ENCODE measurements at regions not wholly inside any gene's neighbourhood (a gene's known extent, or its start where the extent isn't known, plus 50 kb on each side); places are given as distances from the start of the nearest gene placed in this dataset.

DNA sequence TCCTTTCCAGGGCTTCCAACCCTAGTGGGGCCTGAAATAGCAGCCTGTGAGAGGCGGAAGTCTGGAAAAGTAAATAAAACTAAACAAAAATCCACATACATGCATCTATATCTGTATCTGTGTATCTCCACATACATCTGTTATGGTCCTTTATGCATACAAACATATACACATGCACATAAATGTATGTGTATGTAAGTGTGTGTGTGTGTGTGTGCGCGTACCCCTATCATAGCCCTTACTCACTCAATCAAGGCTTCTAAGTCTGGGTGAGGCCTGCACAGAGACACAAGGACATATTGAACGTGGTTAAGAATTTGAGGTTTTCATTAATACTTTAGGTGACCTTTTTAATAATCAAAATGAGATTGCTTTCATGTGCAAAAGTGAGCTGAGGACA is 98.9 kb upstream of the CYRIA start:
- Histone ChIP-seq H3K4me3 (ENCODE audit: control insufficient read depth in 1 of 2, extremely low read depth in 1 of 2, low read length in 1 of 2) (no peak overlapping the region), H3K27ac (ENCODE audit: low read length) (no peak overlapping the region), H3K36me3 (ENCODE audit: control insufficient read depth in 2 of 2, extremely low read depth in 1 of 2, insufficient read depth in 1 of 2, low read length in 1 of 2) (no peaks in the 10 kb centered on the region), H3K4me1 (ENCODE audit: control insufficient read depth in 1 of 2, extremely low read depth in 1 of 2, insufficient read depth in 2 of 2, low read length in 2 of 2) (no peaks in the 10 kb centered on the region), H3K27me3 (replicated peaks in 1 of 2; ENCODE audit: control insufficient read depth in 2 of 2, extremely low read depth in 1 of 2, insufficient read depth in 2 of 2, low read length in 1 of 2) (no peaks in the 10 kb centered on the region), H3K9me3 (no peaks in the 10 kb centered on the region)
- no CpG with 5 or more reads among the region's 4 CpGs for WGBS (ENCODE audit: insufficient coverage)
- Mint-ChIP-seq H3K9me3 (peaks cover 0 to 4% (median 0%) of the 10 kb centered on the region in 3 donors), H3K27ac (no peak overlapping the region), H3K4me1 (no peaks in the 10 kb centered on the region), H3K36me3 (no peaks in the 10 kb centered on the region), H3K27me3 (peaks cover 0 to 12% of the 10 kb centered on the region in 2 donors), H3K4me3 (no peak overlapping the region)
- no peak for ATAC-seq (replicated peaks in 1 of 4)
- no peak for DNase-seq
- ChIA-PET CTCF (interaction anchor here in 1 of 2 donors (1.0 kb wide), 1 partner anchor 9 kb away, joined by 4 read pairs; no protein-coding TSS in a partner anchor), POLR2A (no interaction called here)

DNA sequence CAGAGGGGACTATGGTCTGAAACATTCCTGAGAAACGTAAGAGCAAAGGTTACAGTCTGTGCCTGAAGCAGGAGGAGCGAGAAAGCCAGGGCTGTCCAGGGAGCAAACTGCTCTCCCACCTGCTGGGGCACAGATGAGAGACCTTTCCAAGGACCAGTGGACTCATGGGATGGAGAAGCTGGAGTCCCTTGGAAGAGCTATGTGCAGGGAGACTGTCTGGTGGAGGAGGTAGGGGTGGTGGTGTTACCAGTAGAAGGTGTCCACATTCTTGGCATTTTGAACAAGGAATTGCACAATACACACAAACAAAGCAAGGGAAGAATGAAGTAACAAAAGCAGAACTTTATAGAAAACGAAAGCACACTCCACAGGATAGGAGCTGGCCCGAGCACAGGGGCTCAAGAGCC is 97.9 kb upstream of the CYRIA start:
- Mint-ChIP-seq H3K27ac (no peak overlapping the region), H3K36me3 (no peaks in the 10 kb centered on the region), H3K4me1 (no peaks in the 10 kb centered on the region), H3K9me3 (peaks cover 0 to 4% (median 0%) of the 10 kb centered on the region in 3 donors), H3K4me3 (no peak overlapping the region), H3K27me3 (peaks cover 0 to 8% of the 10 kb centered on the region in 2 donors)
- Histone ChIP-seq H3K9me3 (no peaks in the 10 kb centered on the region), H3K27me3 (replicated peaks in 1 of 2; ENCODE audit: control insufficient read depth in 2 of 2, extremely low read depth in 1 of 2, insufficient read depth in 2 of 2, low read length in 1 of 2) (no peaks in the 10 kb centered on the region), H3K27ac (ENCODE audit: low read length) (no peak overlapping the region), H3K36me3 (ENCODE audit: control insufficient read depth in 2 of 2, extremely low read depth in 1 of 2, insufficient read depth in 1 of 2, low read length in 1 of 2) (no peaks in the 10 kb centered on the region), H3K4me1 (ENCODE audit: control insufficient read depth in 1 of 2, extremely low read depth in 1 of 2, insufficient read depth in 2 of 2, low read length in 2 of 2) (no peaks in the 10 kb centered on the region), H3K4me3 (ENCODE audit: control insufficient read depth in 1 of 2, extremely low read depth in 1 of 2, low read length in 1 of 2) (no peak overlapping the region)
- CTCF ChIA-PET, result no interaction called here
- no peak for ATAC-seq (replicated peaks in 1 of 4)
- POLR2A ChIA-PET, result no interaction called here
- WGBS (ENCODE audit: insufficient coverage), result 81% methylated on average over 2 of the region's 4 CpGs
- DNase-seq, result no peak

- Mint-ChIP-seq H3K36me3 (no peaks in the 10 kb centered on the region), H3K27me3 (peaks cover 0 to 8% of the 10 kb centered on the region in 2 donors), H3K4me1 (no peaks in the 10 kb centered on the region), H3K27ac (no peak overlapping the region), H3K4me3 (no peak overlapping the region), H3K9me3 (peaks cover 0 to 4% (median 0%) of the 10 kb centered on the region in 3 donors)
- Histone ChIP-seq H3K27ac (ENCODE audit: low read length) (no peak overlapping the region), H3K9me3 (no peaks in the 10 kb centered on the region), H3K4me3 (ENCODE audit: control insufficient read depth in 1 of 2, extremely low read depth in 1 of 2, low read length in 1 of 2) (no peak overlapping the region), H3K27me3 (replicated peaks in 1 of 2; ENCODE audit: control insufficient read depth in 2 of 2, extremely low read depth in 1 of 2, insufficient read depth in 2 of 2, low read length in 1 of 2) (no peaks in the 10 kb centered on the region), H3K4me1 (ENCODE audit: control insufficient read depth in 1 of 2, extremely low read depth in 1 of 2, insufficient read depth in 2 of 2, low read length in 2 of 2) (no peaks in the 10 kb centered on the region), H3K36me3 (ENCODE audit: control insufficient read depth in 2 of 2, extremely low read depth in 1 of 2, insufficient read depth in 1 of 2, low read length in 1 of 2) (no peaks in the 10 kb centered on the region)
- CTCF ChIA-PET, result no interaction called here
- DNase-seq (no peak), ATAC-seq (replicated peaks in 1 of 4) (no peak)
- WGBS (ENCODE audit: insufficient coverage), result no CpG with 5 or more reads among the region's 2 CpGs
- POLR2A ChIA-PET, result no interaction called here
These were observed 97.4 kb upstream of the CYRIA start for GRCh38 chr2:16763056-16763455.

DNA sequence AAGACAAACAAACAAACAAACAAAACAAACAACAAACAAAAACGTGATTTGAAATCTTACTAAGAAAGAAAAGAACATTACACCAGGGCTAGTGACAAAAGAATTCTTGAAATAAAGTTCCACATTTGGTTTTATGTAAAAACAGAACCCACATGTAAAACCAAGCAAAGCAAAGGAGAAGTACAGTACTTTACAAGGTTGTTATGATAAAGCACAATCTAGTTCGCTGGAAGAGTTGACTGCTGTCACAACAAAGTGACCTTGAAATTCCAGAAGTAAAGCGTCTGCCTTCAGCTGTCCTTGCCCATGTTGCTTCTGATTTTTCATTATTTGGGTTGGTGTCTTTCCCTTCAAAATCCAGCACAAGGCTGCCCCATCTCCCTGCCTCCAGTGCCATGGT is 94.8 kb upstream of the CYRIA start:
- Mint-ChIP-seq H3K4me1 (no peaks in the 10 kb centered on the region), H3K9me3 (no peaks in the 10 kb centered on the region), H3K4me3 (no peak overlapping the region), H3K36me3 (no peaks in the 10 kb centered on the region), H3K27ac (no peak overlapping the region), H3K27me3 (peaks cover 4 to 8% of the 10 kb centered on the region in 2 donors)
- POLR2A ChIA-PET, result no interaction called here
- Histone ChIP-seq H3K27me3 (replicated peaks in 1 of 2; ENCODE audit: control insufficient read depth in 2 of 2, extremely low read depth in 1 of 2, insufficient read depth in 2 of 2, low read length in 1 of 2) (peaks cover 0 to 2% of the 10 kb centered on the region in 2 experiments), H3K36me3 (ENCODE audit: control insufficient read depth in 2 of 2, extremely low read depth in 1 of 2, insufficient read depth in 1 of 2, low read length in 1 of 2) (no peaks in the 10 kb centered on the region), H3K27ac (ENCODE audit: low read length) (no peak overlapping the region), H3K4me1 (ENCODE audit: control insufficient read depth in 1 of 2, extremely low read depth in 1 of 2, insufficient read depth in 2 of 2, low read length in 2 of 2) (no peaks in the 10 kb centered on the region), H3K4me3 (ENCODE audit: control insufficient read depth in 1 of 2, extremely low read depth in 1 of 2, low read length in 1 of 2) (no peak overlapping the region), H3K9me3 (no peaks in the 10 kb centered on the region)
- ATAC-seq (replicated peaks in 1 of 4) (no peak), DNase-seq (no peak)
- CTCF ChIA-PET, result no interaction called here
- WGBS (ENCODE audit: insufficient coverage), result 80% methylated on average over 2 of the region's 3 CpGs

- 44% methylated on average over 16 of the region's 21 CpGs for WGBS (ENCODE audit: insufficient coverage)
- peak; percentile 7 to 74 (median 41) for DNase-seq
- POLR2A ChIA-PET, result no interaction called here
These were observed 91.4 kb upstream of the CYRIA start for GRCh38 chr2:16756831-16757644.

DNA sequence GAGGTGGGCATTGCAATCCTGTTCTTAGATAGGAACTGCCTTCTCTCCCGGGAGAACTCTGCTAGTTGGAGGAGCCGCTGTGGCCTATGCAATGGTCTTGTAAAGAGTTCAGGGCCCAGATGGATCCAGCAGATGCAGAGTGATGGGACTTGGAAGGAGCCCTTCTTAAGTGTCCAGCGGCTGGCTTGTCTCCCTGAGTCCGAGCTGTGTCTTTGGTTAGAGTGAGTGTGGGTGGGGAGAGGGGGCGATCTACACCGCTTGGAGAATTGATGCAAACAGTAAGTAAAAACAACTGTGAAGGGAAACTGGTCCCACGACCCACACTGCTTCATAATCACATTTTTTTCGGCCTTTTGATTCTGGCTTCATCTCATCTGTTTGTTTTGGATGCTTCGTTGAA is 89.8 kb upstream of the CYRIA start:
- Mint-ChIP-seq H3K9me3 (no peaks in the 10 kb centered on the region), H3K4me3 (no peak overlapping the region), H3K27me3 (peaks cover 0 to 4% of the 10 kb centered on the region in 2 donors), H3K4me1 (no peaks in the 10 kb centered on the region), H3K36me3 (no peaks in the 10 kb centered on the region), H3K27ac (no peak overlapping the region)
- POLR2A ChIA-PET, result no interaction called here
- Histone ChIP-seq H3K27ac (ENCODE audit: low read length) (no peak overlapping the region), H3K36me3 (ENCODE audit: control insufficient read depth in 2 of 2, extremely low read depth in 1 of 2, insufficient read depth in 1 of 2, low read length in 1 of 2) (no peaks in the 10 kb centered on the region), H3K4me3 (ENCODE audit: control insufficient read depth in 1 of 2, extremely low read depth in 1 of 2, low read length in 1 of 2) (no peak overlapping the region), H3K4me1 (ENCODE audit: control insufficient read depth in 1 of 2, extremely low read depth in 1 of 2, insufficient read depth in 2 of 2, low read length in 2 of 2) (no peaks in the 10 kb centered on the region), H3K9me3 (no peaks in the 10 kb centered on the region), H3K27me3 (replicated peaks in 1 of 2; ENCODE audit: control insufficient read depth in 2 of 2, extremely low read depth in 1 of 2, insufficient read depth in 2 of 2, low read length in 1 of 2) (peaks cover 0 to 4% of the 10 kb centered on the region in 2 experiments)
- 90% methylated on average over 5 of the region's 9 CpGs for WGBS (ENCODE audit: insufficient coverage)
- CTCF ChIA-PET, result interaction anchor here (1.1 to 2.0 kb wide), 4 partner anchors 9 to 1118 kb away, joined by 3 to 7 read pairs (median 4); no protein-coding TSS in a partner anchor
- DNase-seq, result no peak
- no peak for ATAC-seq (replicated peaks in 1 of 4)

More at GRCh38 chr2:16756831-16757644, 91.4 kb upstream of the CYRIA start:
- Mint-ChIP-seq H3K27ac (no peak overlapping the region), H3K27me3 (peaks cover 4 to 8% of the 10 kb centered on the region in 2 donors), H3K4me1 (no peaks in the 10 kb centered on the region), H3K36me3 (no peaks in the 10 kb centered on the region), H3K9me3 (no peaks in the 10 kb centered on the region), H3K4me3 (no peak overlapping the region)
- CTCF ChIA-PET, result interaction anchor here (0.7 to 2.4 kb wide), 9 partner anchors 27 to 1120 kb away, joined by 3 to 22 read pairs (median 4); no protein-coding TSS in a partner anchor
- no peaks in the 10 kb centered on the region for H3K36me3 ChIP-seq (ENCODE audit: control insufficient read depth in 2 of 2, extremely low read depth in 1 of 2, insufficient read depth in 1 of 2, low read length in 1 of 2)
- H3K27ac ChIP-seq (ENCODE audit: low read length), result no peak overlapping the region
- no peaks in the 10 kb centered on the region for H3K9me3 ChIP-seq
- peak; percentile 31 to 61 (median 40) for ATAC-seq (replicated peaks in 1 of 4)
- no peaks in the 10 kb centered on the region for H3K4me1 ChIP-seq (ENCODE audit: control insufficient read depth in 1 of 2, extremely low read depth in 1 of 2, insufficient read depth in 2 of 2, low read length in 2 of 2)
- H3K27me3 ChIP-seq (replicated peaks in 1 of 2; ENCODE audit: control insufficient read depth in 2 of 2, extremely low read depth in 1 of 2, insufficient read depth in 2 of 2, low read length in 1 of 2), result peaks cover 0 to 2% of the 10 kb centered on the region in 2 experiments
- H3K4me3 ChIP-seq (ENCODE audit: control insufficient read depth in 1 of 2, extremely low read depth in 1 of 2, low read length in 1 of 2), result no peak overlapping the region
